ENCODE measurements at regions not wholly inside any gene's neighbourhood (a gene's known extent, or its start where the extent isn't known, plus 50 kb on each side); places are given as distances from the start of the nearest gene placed in this dataset.

DNA sequence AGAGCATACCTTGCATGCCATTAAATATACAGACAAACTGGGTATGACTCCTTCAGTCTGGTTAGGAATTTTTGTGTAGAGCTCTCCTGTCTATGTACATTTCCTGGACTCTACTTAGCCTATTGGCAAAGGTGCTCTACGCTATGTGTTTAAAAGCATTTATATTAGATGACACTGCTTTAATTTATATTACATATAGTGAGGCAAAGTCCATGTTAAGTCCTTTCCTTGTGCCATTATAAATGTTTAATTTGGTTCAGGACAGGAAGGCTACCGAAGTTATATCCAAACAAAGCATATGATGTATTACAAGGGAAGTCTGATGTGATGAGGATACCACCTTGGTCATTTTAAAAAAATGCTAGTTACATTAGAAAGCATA lies 117.4 kb upstream of the RAB27B start:
- H3K36me3 ChIP-seq (replicated peaks in 1 of 2; ENCODE audit: control insufficient read depth in 1 of 2, insufficient read depth in 2 of 2, low read length in 2 of 2): no peaks in the 10 kb centered on the region
- Mint-ChIP-seq H3K9me3 (peaks cover 0 to 7% (median 0%) of the 10 kb centered on the region in 7 donors), H3K4me1 (no peaks in the 10 kb centered on the region), H3K4me3 (no peak overlapping the region), H3K27ac (no peak overlapping the region), H3K36me3 (no peaks in the 10 kb centered on the region), H3K27me3 (ENCODE audit: low read depth in 3 of 3) (peaks cover 25 to 43% (median 39%) of the 10 kb centered on the region in 3 donors)
- no peak overlapping the region for H3K9ac ChIP-seq (ENCODE audit: insufficient read depth, low read length, poor library complexity, severe bottlenecking)
- no peak for TF ChIP-seq CTCF (IDR thresholded peaks at IDR 0.05)
- peaks cover 27 to 30% of the 10 kb centered on the region in 2 donors for H3K27me3 ChIP-seq (ENCODE audit: control insufficient read depth in 2 of 2, insufficient read depth in 2 of 2, low read length in 2 of 2)
- no peak overlapping the region for H3K4me2 ChIP-seq (replicated peaks; ENCODE audit: extremely low read depth, low read length, poor library complexity, severe bottlenecking)
- intact Hi-C loops (cut with micrococcal nuclease): no loop called here
- no peaks in the 10 kb centered on the region for H3K79me2 ChIP-seq (ENCODE audit: insufficient read depth, low read length)
- WGBS (ENCODE audit: insufficient coverage): no CpG with 5 or more reads among the region's 2 CpGs
- no peak for DNase-seq
- H3K4me1 ChIP-seq (ENCODE audit: control insufficient read depth in 1 of 2, insufficient read depth in 2 of 2, low read length in 2 of 2): no peaks in the 10 kb centered on the region
- H3K27ac ChIP-seq (ENCODE audit: low read depth in 1 of 2, low read length in 2 of 2): no peak overlapping the region
- no peaks in the 10 kb centered on the region for H4K20me1 ChIP-seq (ENCODE audit: insufficient read depth, low read length)
- no peak overlapping the region for H2AFZ ChIP-seq (ENCODE audit: insufficient read depth, low read depth, low read length, poor library complexity, severe bottlenecking)
- no peaks in the 10 kb centered on the region for H3K9me3 ChIP-seq (replicated peaks in 1 of 2; ENCODE audit: control insufficient read depth in 1 of 2, insufficient read depth in 1 of 2, low read length in 2 of 2)
- H3K4me3 ChIP-seq (replicated peaks in 1 of 3; ENCODE audit: low read depth in 2 of 3, low read length in 3 of 3): no peak overlapping the region

DNA sequence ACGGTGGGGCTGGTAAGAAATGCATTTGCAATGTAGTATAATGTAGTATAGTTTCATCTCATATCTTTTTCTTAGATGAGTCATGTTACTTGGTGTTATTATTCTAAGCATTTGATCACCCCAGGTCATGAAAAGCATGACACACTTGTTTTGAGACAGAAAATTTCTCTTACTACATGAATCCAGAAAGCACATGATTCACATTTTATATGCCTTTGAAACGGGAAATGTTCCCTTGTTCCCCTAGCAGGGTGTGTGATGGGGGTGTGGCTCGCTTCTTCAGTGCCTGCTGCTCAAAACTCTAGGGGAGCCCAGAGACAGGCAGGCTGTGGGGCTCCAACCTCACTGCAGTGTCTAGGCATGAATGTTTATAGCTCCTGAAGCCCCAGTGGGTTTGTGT lies 116.0 kb upstream of the RAB27B start:
- Histone ChIP-seq H3K4me2 (replicated peaks; ENCODE audit: extremely low read depth, low read length, poor library complexity, severe bottlenecking) (no peak overlapping the region), H3K79me2 (ENCODE audit: insufficient read depth, low read length) (no peaks in the 10 kb centered on the region), H3K36me3 (replicated peaks in 1 of 2; ENCODE audit: control insufficient read depth in 1 of 2, insufficient read depth in 2 of 2, low read length in 2 of 2) (no peaks in the 10 kb centered on the region), H3K27ac (ENCODE audit: low read depth in 1 of 2, low read length in 2 of 2) (no peak overlapping the region), H4K20me1 (ENCODE audit: insufficient read depth, low read length) (no peaks in the 10 kb centered on the region), H3K27me3 (ENCODE audit: control insufficient read depth in 2 of 2, insufficient read depth in 2 of 2, low read length in 2 of 2) (peaks cover 38 to 43% of the 10 kb centered on the region in 2 donors), H3K4me1 (ENCODE audit: control insufficient read depth in 1 of 2, insufficient read depth in 2 of 2, low read length in 2 of 2) (no peaks in the 10 kb centered on the region), H3K9me3 (replicated peaks in 1 of 2; ENCODE audit: control insufficient read depth in 1 of 2, insufficient read depth in 1 of 2, low read length in 2 of 2) (no peaks in the 10 kb centered on the region), H3K4me3 (replicated peaks in 1 of 3; ENCODE audit: low read depth in 2 of 3, low read length in 3 of 3) (no peak overlapping the region), H2AFZ (ENCODE audit: insufficient read depth, low read depth, low read length, poor library complexity, severe bottlenecking) (no peak overlapping the region), H3K9ac (ENCODE audit: insufficient read depth, low read length, poor library complexity, severe bottlenecking) (no peak overlapping the region)
- Mint-ChIP-seq H3K27ac (no peak overlapping the region), H3K4me1 (peaks cover 3% of the 10 kb centered on the region), H3K27me3 (ENCODE audit: low read depth in 3 of 3) (peaks cover 38 to 57% (median 48%) of the 10 kb centered on the region in 3 donors), H3K9me3 (peaks cover 0 to 7% (median 0%) of the 10 kb centered on the region in 7 donors), H3K36me3 (no peaks in the 10 kb centered on the region), H3K4me3 (no peak overlapping the region)
- no peak for TF ChIP-seq CTCF (IDR thresholded peaks at IDR 0.05)
- no peak for DNase-seq
- intact Hi-C loops (cut with micrococcal nuclease): no loop called here
- WGBS (ENCODE audit: insufficient coverage): 100% methylated on average over 1 of the region's 3 CpGs
